GM19240 (cell line): ENCODE measurements at regions not wholly inside any gene's neighbourhood (a gene's known extent, or its start where the extent isn't known, plus 50 kb on each side); places are given as distances from the start of the nearest gene placed in this dataset.

Experiments used
- DNase-seq: peaks from one replicate; pipeline ENCODE4 v3.0.0; 2011; ENCODE audit warnings: low spot score; ENCODE audit not compliant: insufficient read length

GRCh38 chr1:36743286-36744005, 260.7 kb upstream of the CSF3R start:
- DNase-seq: no peak

GRCh38 chr1:36741066-36741465, 258.4 kb upstream of the CSF3R start:
- DNase-seq: no peak

- no peak for DNase-seq
These were observed 257.7 kb upstream of the CSF3R start for GRCh38 chr1:36740446-36740845.

GRCh38 chr1:36739703-36740289, 257.1 kb upstream of the CSF3R start:
- no peak for DNase-seq

GRCh38 chr1:36738245-36738644, 255.5 kb upstream of the CSF3R start:
- no peak for DNase-seq

GRCh38 chr1:36737767-36738166, 255.1 kb upstream of the CSF3R start:
- no peak for DNase-seq

GRCh38 chr1:36737038-36737555, 254.4 kb upstream of the CSF3R start:
- no peak for DNase-seq

- no peak for DNase-seq
These were observed 253.4 kb upstream of the CSF3R start for GRCh38 chr1:36735939-36736730.

- no peak for DNase-seq
These were observed 252.7 kb upstream of the CSF3R start for GRCh38 chr1:36735436-36735835.

GRCh38 chr1:36734356-36734755, 251.6 kb upstream of the CSF3R start:
- DNase-seq: no peak

GRCh38 chr1:36733748-36734147, 251.0 kb upstream of the CSF3R start:
- no peak for DNase-seq

GRCh38 chr1:36732015-36732356, 249.3 kb upstream of the CSF3R start:
- DNase-seq: no peak

- no peak for DNase-seq
These were observed 248.7 kb upstream of the CSF3R start for GRCh38 chr1:36731226-36732014.

- DNase-seq: no peak
These were observed 247.9 kb upstream of the CSF3R start for GRCh38 chr1:36730599-36730998.

- no peak for DNase-seq
These were observed 247.2 kb upstream of the CSF3R start for GRCh38 chr1:36729716-36730510.

- DNase-seq: no peak
These were observed 246.6 kb upstream of the CSF3R start for GRCh38 chr1:36729289-36729688.

- no peak for DNase-seq
These were observed 246.1 kb upstream of the CSF3R start for GRCh38 chr1:36728846-36729245.

- DNase-seq: no peak
These were observed 245.3 kb upstream of the CSF3R start for GRCh38 chr1:36728051-36728450.

- DNase-seq: no peak
These were observed 242.4 kb upstream of the CSF3R start for GRCh38 chr1:36725151-36725550.

GRCh38 chr1:36723813-36724212, 241.1 kb upstream of the CSF3R start:
- no peak for DNase-seq

GRCh38 chr1:36722871-36723270, 240.2 kb upstream of the CSF3R start:
- DNase-seq: no peak
